ENCODE measurements at regions not wholly inside any gene's neighbourhood (a gene's known extent, or its start where the extent isn't known, plus 50 kb on each side); places are given as distances from the start of the nearest gene placed in this dataset.
"Not testable (repeated sequence)": the region's sequence is repeated elsewhere in the genome, so short reads cannot be mapped to it uniquely, and the experiment has no call there.

DNA sequence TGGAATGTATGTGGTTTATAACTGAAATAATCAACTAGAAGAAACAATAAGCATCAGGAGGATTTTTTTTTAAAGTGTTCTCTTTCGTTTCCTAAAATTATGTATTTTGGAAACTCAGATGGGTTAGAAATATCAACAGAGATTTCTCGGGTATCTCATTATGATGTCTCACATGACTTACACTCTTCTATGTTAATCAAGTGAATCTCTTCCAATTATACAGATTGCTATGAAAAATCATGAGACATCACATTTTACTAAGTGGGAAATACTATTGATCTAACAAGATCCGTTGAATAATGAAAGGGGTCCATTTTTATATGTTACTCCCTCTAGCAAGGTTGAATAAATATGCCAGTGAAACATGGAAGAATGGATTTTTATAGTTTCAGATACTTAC lies 54.7 kb upstream of the NRIP1 start:
- ATAC-seq (ENCODE audit: poor library complexity): no peak
- intact Hi-C loops (cut with DNase I): loop anchor here (5.0 kb wide), 1 partner anchor 47 kb away; no protein-coding TSS in a partner anchor
- no peak for DNase-seq

DNA sequence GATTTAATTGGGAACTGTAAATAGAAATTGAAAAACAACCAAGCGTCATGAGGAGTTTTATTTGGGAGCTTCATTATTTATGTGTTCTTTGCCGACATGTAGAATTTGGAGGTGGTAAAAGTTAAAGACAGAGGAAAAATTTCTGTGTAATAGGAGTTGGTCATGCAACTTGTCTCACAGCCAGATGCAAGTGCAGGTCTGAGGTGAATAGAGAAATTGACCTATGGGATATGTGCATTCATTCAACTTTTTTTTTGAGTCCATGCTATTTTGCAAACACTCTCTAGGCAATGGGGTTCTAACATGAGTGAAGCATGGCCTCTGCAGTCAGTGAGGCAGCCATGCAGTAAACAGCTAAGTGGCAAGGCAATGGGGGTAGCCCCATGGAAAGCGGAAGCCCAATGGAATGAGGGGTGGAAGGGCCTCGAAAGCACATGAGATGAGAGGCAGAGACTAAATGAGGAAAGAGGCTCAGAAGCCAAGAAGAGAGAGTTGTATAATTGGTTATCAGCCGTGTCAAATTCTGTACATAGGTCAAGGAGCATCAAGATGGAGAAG lies 56.4 kb upstream of the NRIP1 start:
- intact Hi-C loops (cut with DNase I): no loop called here
- DNase-seq (no peak), ATAC-seq (ENCODE audit: poor library complexity) (no peak)

DNA sequence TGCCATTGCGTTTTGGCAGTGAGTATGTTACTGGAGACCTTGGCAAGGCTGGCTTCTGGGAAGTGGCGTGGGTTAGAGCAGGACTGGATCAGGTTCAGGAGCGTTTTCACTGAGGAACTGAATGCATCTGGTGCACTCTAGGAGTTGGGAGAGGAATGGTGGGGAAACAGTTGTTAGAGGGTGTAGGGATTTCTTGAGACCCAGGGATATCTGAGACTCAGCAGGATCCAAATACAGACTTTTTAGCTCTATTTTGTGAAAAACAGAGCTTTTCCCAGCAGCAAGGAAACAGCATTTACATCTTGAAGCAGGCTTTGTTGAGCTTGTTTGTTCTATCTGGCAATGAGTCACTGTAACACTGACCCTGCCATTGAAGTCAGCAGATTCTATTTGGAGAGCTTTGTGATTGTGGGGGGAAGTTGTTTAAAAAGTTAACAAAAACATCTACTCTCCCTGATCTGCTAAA lies 56.9 kb upstream of the NRIP1 start:
- peak; percentile 90 for ATAC-seq (ENCODE audit: poor library complexity)
- DNase-seq: peak; percentile 62
- intact Hi-C loops (cut with DNase I): no loop called here

- ATAC-seq (ENCODE audit: poor library complexity) (peak; percentile 32), DNase-seq (peak; percentile 37)
- intact Hi-C loops (cut with DNase I): no loop called here
These were observed 57.4 kb upstream of the NRIP1 start for GRCh38 chr21:15122241-15122640.

DNA sequence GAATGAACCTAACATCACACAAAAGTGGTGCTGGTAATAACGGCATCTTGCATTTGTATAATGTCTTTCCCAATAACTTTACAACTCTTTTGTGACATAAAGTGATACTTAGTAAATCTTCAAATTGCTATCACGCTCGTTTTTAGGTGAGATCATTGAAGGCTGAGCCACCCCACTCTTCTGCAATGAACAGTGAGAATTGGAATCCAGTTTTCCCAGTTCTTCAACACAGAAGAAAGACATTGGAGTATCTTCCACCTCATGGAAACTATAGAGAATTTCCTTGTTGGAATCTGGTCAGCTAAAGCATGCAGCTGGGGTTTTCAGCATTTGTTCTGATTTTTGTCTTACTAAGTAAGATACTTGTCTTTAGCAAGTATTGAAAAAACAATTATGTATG lies 59.9 kb upstream of the NRIP1 start:
- no peak for ATAC-seq (ENCODE audit: poor library complexity)
- no peak for DNase-seq
- intact Hi-C loops (cut with DNase I): no loop called here

DNA sequence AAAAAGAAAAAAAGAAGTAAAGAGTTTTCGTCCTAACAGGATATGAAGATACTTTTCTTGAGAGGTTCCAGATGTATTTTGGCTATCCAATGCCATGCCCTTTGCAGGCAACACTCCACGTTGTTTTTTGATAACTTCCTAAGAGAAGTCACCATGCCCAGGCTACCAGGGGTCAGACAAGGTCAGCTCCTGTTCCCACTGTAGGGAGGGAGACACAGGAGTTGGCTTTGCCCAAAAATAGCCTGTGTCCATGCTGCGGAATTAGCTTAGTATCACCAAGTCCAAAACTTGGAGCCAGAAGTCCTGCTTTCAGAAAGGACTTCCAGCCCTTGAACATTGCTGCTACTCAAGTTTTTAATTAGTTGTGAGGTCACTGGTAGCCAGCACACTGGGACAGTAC lies 62.1 kb upstream of the NRIP1 start:
- peak; percentile 79 for ATAC-seq (ENCODE audit: poor library complexity)
- DNase-seq: no peak
- intact Hi-C loops (cut with DNase I): no loop called here

DNA sequence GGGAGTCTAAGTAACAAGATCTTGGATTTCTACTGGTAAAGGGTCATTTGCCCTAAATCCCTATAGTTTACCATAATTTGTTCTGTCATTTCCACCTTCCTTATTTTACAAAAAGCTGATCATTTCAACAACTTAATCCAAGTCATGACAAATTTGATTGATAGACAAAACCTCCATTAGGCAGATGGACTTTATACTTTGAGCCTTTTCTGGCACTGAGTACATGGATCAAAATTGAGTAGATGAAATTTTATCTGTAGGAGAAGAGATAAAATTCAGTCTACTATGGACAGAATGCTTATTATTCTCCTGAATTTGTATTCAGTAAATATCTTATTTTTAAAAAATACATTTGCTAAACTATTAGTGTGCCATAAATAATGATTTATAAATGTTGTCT lies 62.6 kb upstream of the NRIP1 start:
- intact Hi-C loops (cut with DNase I): no loop called here
- no peak for ATAC-seq (ENCODE audit: poor library complexity)
- DNase-seq: no peak

DNA sequence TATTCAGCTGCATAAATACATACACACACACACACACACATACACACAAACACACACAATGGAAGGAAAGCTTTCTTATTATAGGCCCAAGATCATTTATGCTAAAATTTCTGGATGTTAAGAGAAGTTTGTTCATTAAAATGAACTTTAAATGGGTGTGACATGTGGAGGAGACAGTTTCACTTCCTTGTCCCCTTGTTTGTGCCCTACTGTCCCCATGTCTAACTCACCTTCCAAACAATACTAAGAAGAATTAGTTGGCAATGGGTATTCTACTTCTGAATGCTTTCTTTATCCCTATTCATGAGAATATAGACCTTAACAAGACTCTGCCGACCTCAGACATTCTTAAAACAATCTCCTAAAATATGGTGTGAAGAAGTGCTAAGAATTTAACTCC lies 63.5 kb upstream of the NRIP1 start:
- DNase-seq (no peak), ATAC-seq (ENCODE audit: poor library complexity) (no peak)
- intact Hi-C loops (cut with DNase I): no loop called here

DNA sequence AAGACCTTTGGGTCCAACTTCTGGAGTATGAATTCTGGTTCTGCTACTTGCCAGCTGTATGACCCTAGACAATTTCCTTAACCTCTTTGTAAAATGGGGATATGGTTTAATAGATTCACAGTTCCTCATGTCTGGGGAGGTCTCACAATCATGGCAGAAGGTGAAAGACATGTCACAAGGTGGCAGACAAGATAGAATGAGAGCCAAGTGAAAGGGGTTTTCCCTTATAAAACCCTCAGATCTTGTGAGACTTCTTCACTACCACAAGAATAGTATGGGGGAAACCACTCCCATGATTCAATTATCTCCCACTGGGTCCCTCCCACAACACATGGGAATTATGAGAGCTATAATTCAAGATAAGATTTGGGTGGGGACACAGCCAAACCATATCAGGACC lies 63.9 kb upstream of the NRIP1 start:
- intact Hi-C loops (cut with DNase I); DNase-seq; ATAC-seq (ENCODE audit: poor library complexity): not testable (repeated sequence)

DNA sequence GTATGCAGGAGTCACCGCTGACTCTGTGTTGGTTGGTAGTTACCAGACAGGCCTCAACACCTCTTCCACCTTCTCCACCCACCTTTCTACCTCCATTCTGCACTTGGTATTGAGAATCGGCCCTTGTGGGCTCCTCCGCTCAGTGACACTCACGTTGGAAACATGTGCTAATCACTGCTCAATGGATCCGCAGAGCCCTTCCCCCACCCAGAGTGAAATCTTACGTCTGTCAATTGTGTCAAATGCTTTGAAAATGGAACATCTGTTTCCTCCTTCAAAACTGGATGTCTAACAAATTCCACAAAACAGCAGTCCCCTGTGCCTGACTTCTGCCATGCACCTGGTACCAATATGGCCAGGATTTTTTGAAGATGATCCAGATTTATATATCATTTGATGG lies 65.5 kb upstream of the NRIP1 start:
- intact Hi-C loops (cut with DNase I): no loop called here
- DNase-seq: no peak
- ATAC-seq (ENCODE audit: poor library complexity): no peak

DNA sequence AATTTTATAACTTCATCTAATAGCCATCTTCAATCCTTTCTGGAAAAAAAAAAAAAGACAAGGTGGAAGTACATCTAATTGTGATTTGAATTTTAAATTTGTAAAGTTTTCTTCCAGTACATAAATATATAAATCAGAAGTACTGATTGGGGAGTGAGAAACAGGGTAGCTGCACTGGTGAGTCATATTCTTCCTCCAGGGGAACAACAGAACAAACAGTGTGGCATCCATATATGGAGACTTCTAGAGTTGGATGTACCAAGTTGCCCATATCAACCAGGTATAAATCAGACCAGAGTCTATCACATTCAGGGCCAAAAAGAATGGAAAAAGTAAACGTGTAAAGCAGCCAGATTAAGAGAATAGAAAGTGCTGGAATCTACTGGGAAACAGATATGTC lies 66.0 kb upstream of the NRIP1 start:
- DNase-seq (no peak), ATAC-seq (ENCODE audit: poor library complexity) (no peak)
- intact Hi-C loops (cut with DNase I): no loop called here

GRCh38 chr21:15132781-15133180 lies 68.0 kb upstream of the NRIP1 start:
- ATAC-seq (ENCODE audit: poor library complexity) (no peak), DNase-seq (no peak)
- intact Hi-C loops (cut with DNase I): no loop called here

DNA sequence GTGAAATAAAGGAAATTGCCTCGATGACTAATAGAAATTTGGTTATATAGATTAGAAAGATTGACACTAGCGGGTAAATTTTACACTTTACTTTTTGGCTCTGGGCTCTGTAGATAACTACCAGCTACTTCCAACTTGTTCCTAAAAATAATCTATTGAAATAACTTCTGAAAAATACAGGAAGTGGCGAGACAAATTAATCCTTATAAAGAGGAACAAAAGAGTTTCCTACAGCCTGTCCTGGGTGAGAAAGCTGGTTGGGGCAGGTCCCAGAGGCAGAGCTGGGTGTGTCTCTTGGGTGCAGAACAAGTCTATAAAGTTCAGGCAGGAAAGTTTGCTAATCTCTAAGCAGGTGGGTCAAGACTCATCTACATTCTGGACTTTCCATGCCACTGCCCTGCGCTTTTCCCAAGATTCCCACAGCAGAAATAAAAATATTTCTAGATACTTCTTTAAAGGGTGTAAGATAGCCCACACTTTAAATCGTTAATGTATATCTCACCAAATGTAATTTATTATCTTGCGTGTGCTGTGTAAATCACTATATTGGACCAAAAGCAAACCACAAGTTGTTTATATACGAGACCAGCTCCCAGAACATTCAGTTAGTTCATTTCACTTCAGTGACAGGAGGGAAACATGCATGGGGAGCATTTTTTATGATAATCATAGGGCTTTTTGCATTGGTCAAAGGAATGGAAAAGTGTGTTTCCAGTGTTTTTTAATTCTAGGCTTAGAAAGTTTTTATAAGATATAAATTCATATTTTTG lies 70.1 kb upstream of the NRIP1 start:
- no peak for DNase-seq
- intact Hi-C loops (cut with DNase I): no loop called here
- ATAC-seq (ENCODE audit: poor library complexity): peak; percentile 48

DNA sequence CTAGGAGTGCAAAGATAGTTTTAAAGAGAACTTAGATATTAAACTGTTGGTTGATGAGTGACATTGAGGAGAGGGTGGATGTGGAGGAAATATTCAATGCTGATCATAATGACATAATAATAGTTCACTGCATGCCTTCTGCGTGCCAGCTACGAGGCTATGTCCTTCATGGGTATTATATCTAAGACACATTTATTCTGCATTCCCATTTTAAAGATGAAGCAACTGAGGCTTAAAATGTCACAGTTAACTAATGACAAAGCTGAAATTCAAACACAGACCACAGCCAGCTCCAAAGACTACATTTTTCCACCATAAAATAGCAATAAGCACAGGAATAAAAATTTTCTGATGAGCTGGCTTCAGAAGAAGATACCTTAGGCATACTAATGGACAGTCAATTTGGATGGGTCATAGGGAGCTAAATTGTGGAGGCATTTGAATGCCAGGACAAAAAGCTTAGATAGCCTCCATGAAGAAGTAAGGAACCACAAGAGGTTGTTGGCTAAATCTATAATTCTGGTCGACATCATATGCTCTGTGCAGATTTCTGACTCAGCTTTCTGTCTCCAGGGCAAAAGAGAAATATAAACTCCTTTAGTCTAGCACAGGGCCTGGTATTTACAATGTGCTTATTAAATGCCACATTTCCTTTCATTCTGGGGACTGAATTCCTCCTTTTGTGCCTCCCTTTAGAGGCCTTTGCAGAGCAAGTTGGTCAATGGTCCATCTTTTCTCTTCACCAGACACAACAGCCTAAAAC lies 71.2 kb upstream of the NRIP1 start:
- ATAC-seq (ENCODE audit: poor library complexity) (no peak), DNase-seq (no peak)
- intact Hi-C loops (cut with DNase I): no loop called here

DNA sequence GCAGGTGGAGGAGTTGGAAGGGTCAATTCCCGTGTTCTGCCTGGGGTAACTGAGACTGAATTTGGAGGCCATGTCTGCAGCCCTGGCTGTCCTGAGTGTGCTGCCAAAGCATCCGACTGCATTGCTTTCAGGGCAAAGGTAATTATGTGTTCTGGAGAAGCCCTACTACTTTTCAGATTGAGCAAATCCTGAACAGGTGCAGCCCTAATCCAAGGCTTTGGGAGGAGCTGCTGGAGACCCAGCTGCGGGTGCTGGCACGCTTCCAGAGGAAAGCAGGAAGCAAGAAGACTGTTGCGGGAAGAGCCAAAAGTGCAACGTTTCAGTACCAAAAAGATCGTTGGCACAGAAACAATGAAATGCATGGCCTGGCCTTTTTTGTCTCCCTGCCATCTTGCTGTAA lies 73.7 kb upstream of the NRIP1 start:
- intact Hi-C loops (cut with DNase I): no loop called here
- DNase-seq (peak; percentile 50), ATAC-seq (ENCODE audit: poor library complexity) (peak; percentile 15)

DNA sequence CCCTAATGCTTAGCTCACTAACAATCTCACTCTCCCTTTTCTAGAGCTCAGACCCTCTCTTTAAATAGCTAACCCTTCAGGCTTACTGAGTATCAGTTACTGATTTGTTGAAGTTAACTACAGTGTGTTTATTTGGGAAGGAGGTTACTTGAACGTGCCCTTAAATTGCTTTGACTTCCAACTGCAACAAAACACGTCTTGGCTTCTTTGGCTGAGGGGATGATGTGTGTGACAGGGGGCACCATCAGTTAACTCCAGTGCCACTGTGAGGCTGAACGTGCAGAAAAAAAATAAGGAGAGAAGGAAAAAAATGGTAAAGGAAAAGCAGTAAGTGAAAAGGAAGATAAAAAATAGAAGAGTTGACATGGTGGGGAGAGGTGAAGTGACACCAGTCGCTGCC lies 75.1 kb upstream of the NRIP1 start:
- intact Hi-C loops (cut with DNase I): no loop called here
- no peak for ATAC-seq (ENCODE audit: poor library complexity)
- no peak for DNase-seq

DNA sequence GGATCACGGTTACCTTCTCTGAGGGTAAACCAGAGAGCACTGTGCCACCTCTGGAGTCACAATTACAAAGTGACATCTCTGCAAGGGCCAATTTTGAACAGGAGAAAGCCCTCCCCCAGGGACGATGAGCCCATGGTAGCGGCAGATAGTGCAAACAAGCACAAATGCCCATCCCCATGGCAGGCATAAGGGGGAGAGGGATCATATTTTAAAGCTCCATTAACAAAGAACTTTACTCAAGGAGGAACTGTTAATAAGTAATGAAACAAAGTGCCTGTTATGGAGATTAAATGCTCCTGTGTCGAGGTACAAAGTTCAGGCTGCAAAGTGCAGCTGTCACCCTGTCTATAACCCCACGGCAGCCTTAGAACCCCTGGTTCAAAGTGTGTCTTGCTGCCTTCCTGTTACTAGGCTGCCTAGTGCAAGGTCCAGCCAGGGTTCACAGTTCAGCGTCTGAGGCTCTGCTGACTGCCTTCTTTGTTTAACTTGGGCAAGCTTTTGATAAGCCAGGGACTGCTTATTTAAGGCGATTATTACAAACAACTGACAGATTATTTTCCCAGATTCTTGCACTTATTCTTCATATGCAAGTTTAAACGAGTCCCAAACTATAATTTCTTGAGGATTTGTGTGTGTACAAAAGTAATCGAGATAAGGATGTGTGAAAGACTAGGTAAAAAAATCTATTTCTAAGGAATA lies 75.7 kb upstream of the NRIP1 start:
- intact Hi-C loops (cut with DNase I): no loop called here
- ATAC-seq (ENCODE audit: poor library complexity): peak; percentile 72
- DNase-seq: no peak

DNA sequence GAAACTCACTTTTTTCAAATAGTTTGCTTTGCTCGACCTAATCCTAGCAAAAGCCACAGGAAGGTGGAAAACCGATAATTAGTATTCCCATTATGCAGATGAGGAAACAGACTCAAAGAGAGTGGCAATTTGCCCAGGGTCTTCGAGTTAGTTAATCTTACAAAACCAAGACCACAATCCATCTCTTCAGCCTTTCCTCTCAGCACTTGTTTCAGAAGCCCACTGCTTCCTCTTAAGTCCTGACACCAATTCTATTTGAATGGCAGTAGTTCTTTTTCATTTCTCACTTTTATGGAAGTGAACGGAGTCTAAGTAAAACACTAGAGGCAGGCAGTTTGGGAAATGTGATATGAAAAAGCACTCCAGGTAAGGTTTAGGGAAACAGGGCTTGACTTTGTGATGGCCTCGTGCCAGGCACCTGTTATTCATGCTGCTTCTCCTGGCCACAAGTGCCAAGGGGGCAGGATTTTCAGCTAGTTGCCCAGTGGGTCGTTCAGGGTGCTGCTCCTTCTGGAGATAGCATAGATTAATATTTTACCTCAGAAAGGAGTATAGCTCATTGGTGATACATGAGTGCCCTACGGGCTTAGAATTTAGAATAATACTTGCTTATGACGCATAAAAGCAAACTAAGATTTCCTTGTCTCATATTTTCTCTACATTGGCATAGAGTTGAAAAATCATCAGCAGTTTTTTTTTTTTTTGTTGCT lies 76.6 kb upstream of the NRIP1 start:
- intact Hi-C loops (cut with DNase I): no loop called here
- no peak for DNase-seq
- no peak for ATAC-seq (ENCODE audit: poor library complexity)

DNA sequence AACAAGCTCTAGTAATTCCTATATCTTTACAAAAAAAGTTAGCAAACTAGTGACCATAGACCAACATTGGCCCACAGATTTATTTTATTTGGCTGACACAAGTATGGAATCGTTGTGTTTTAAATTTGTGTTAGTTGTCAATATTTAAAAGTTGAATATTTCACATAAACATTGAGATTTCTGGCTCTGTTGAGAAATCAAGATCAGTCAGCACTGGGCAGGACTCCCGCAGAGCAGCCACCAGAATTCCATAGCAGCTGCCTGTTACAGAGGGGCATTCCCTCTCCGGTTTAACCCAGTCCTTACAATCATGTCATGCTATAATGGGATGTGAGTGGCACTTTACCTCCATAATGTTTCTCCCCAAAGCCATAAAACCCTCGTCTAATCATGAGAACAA lies 79.2 kb upstream of the NRIP1 start:
- intact Hi-C loops (cut with DNase I): loop anchor here (2.0 kb wide), 1 partner anchor 37 kb away; no protein-coding TSS in a partner anchor
- ATAC-seq (ENCODE audit: poor library complexity): no peak
- DNase-seq: no peak

Data from Right ventricle myocardium superior (tissue), 1 donor.